ENCODE measurements at regions not wholly inside any gene's neighbourhood (a gene's known extent, or its start where the extent isn't known, plus 50 kb on each side); places are given as distances from the start of the nearest gene placed in this dataset.
"Not testable (repeated sequence)": the region's sequence is repeated elsewhere in the genome, so short reads cannot be mapped to it uniquely, and the experiment has no call there.

DNA sequence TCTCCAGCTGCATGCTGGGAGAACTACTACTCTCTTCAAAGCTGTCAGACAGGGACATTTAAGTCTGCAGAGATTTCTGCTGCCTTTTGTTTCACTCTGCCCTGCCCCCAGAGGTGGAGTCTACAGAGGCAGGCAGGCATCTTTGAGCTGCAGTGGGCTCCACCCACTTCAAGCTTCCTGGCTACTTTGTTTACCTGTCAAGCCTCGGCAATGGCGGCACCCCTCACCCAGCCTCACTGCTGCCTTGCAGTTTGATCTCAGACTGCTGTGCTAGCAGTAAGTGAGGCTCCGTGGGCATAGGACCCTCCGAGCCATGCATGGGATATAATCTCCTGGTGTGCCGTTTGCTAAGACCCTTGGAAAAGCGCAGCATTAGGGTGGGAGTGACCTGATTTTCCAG, 61.7 kb downstream of the DMRTA1 start:
- H3K27me3 Mint-ChIP-seq (ENCODE audit: low read depth); H3K36me3 Mint-ChIP-seq (ENCODE audit: low read depth); ATAC-seq; H3K27ac Mint-ChIP-seq; CTCF ChIA-PET; H3K4me3 Mint-ChIP-seq; H3K4me1 Mint-ChIP-seq (ENCODE audit: low read depth); DNase-seq; H3K9me3 Mint-ChIP-seq (ENCODE audit: insufficient read depth); POLR2A ChIA-PET: not testable (repeated sequence)

GRCh38 chr9:22508790-22509189, 62.2 kb downstream of the DMRTA1 start:
- no peak overlapping the region for H3K4me3 Mint-ChIP-seq
- DNase-seq (no peak), ATAC-seq (no peak)
- H3K27ac Mint-ChIP-seq, result no peak overlapping the region
- POLR2A ChIA-PET, result no interaction called here
- H3K27me3 Mint-ChIP-seq (ENCODE audit: low read depth), result no peaks in the 10 kb centered on the region
- H3K9me3 Mint-ChIP-seq (ENCODE audit: insufficient read depth), result no peaks in the 10 kb centered on the region
- no peaks in the 10 kb centered on the region for H3K36me3 Mint-ChIP-seq (ENCODE audit: low read depth)
- CTCF ChIA-PET, result no interaction called here
- H3K4me1 Mint-ChIP-seq (ENCODE audit: low read depth), result no peaks in the 10 kb centered on the region

DNA sequence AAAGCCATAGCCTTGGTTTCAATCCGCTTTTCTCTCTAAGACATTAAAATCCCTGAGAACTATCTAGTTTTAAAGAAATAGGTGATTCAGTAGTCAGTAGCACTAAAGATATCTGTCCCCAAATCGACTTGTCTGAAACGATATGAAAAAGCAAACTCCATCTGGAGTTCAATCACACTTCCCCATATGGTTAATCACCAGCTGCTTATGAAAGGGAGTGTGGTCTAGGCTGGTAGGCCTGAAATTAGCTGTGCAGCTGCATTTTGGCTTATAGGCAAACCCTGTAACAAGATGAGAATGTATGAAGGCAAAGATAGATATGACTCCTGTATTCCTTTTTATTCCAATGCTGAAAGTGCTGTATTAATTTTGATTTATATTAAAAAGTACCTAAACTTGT, 65.9 kb downstream of the DMRTA1 start:
- Mint-ChIP-seq H3K27ac (no peak overlapping the region), H3K27me3 (ENCODE audit: low read depth) (no peaks in the 10 kb centered on the region), H3K4me1 (ENCODE audit: low read depth) (no peaks in the 10 kb centered on the region), H3K9me3 (ENCODE audit: insufficient read depth) (no peaks in the 10 kb centered on the region), H3K4me3 (no peak overlapping the region), H3K36me3 (ENCODE audit: low read depth) (no peaks in the 10 kb centered on the region)
- DNase-seq (no peak), ATAC-seq (no peak)
- ChIA-PET CTCF (no interaction called here), POLR2A (no interaction called here)

DNA sequence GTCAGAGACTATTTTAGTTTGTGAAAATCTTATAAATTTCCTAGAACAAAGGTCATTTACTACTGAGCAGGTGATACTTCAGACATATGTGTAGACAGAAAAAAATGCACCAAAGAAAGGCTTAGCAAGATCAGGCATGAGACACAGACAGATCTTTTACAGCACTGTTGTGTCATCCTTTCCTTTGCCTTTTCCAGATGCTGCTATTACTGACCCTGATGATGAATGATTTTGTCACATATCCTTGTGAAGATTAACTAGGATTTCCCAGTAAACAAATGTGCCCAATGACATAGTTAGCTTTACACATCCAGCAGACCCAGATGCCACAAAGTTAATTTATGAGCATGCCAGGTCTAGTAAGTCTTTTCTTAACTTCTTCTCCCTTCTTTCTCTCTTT, 68.2 kb downstream of the DMRTA1 start:
- Mint-ChIP-seq H3K4me1 (ENCODE audit: low read depth) (no peaks in the 10 kb centered on the region), H3K4me3 (no peak overlapping the region), H3K36me3 (ENCODE audit: low read depth) (no peaks in the 10 kb centered on the region), H3K9me3 (ENCODE audit: insufficient read depth) (no peaks in the 10 kb centered on the region), H3K27ac (no peak overlapping the region), H3K27me3 (ENCODE audit: low read depth) (no peaks in the 10 kb centered on the region)
- DNase-seq (no peak), ATAC-seq (no peak)
- CTCF ChIA-PET, result no interaction called here
- POLR2A ChIA-PET, result no interaction called here

DNA sequence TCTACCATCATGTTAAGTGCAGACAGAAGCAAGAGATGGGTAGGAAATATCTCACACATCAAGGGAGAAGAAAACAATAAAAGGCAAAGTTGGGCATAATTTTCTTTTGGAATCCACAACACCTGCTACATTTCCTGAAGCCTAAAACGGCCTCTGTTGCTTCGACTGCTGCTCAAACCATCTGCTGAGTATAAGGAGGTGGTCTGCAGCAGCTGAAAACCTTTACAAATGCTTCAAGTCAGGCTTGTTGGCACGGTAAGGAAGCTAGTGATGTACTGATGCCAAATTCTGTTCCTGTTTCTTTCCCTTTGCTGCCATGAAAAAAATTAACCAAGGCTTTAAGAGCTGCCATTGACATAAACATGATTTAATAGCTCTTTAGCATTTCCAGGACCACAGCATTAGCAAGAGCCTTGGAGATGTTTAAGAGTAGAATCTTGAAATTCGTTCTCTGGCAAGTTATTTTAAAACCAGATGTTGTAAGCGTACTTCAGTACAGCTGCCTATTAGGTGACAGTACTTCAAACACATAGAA, 75.6 kb downstream of the DMRTA1 start:
- Mint-ChIP-seq H3K4me1 (ENCODE audit: low read depth) (no peaks in the 10 kb centered on the region), H3K27ac (no peak overlapping the region), H3K36me3 (ENCODE audit: low read depth) (no peaks in the 10 kb centered on the region), H3K9me3 (ENCODE audit: insufficient read depth) (no peaks in the 10 kb centered on the region), H3K4me3 (no peak overlapping the region), H3K27me3 (ENCODE audit: low read depth) (no peaks in the 10 kb centered on the region)
- no peak for ATAC-seq
- no peak for DNase-seq
- ChIA-PET CTCF (no interaction called here), POLR2A (no interaction called here)

DNA sequence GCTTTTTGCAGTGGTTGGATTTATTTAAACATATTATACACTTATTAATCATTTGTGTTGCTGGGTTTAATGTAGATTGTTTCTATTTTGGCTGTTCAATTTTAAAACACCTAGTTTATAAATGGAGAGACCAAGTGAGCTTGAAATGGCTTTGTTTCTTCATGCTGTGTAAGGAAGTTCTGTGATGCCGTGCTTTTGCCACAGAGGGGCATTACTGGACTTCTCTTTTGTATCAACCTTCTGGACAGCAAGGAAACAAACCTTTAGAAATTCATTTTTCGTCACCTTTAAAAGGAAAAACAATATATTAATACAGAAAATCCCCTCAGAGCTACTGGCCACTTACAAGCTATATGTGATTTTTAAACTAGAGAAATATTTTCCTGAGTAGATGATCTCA, 81.9 kb downstream of the DMRTA1 start:
- CTCF ChIA-PET, result no interaction called here
- POLR2A ChIA-PET, result no interaction called here
- no peak overlapping the region for H3K4me3 Mint-ChIP-seq
- no peaks in the 10 kb centered on the region for H3K27me3 Mint-ChIP-seq (ENCODE audit: low read depth)
- H3K9me3 Mint-ChIP-seq (ENCODE audit: insufficient read depth), result no peaks in the 10 kb centered on the region
- no peaks in the 10 kb centered on the region for H3K4me1 Mint-ChIP-seq (ENCODE audit: low read depth)
- ATAC-seq, result no peak
- no peaks in the 10 kb centered on the region for H3K36me3 Mint-ChIP-seq (ENCODE audit: low read depth)
- H3K27ac Mint-ChIP-seq, result no peak overlapping the region
- DNase-seq, result no peak

GRCh38 chr9:22529426-22530199, 83.0 kb downstream of the DMRTA1 start:
- Mint-ChIP-seq H3K4me1 (ENCODE audit: low read depth) (no peaks in the 10 kb centered on the region), H3K27me3 (ENCODE audit: low read depth) (no peaks in the 10 kb centered on the region), H3K27ac (no peak overlapping the region), H3K36me3 (ENCODE audit: low read depth) (no peaks in the 10 kb centered on the region), H3K4me3 (no peak overlapping the region), H3K9me3 (ENCODE audit: insufficient read depth) (no peaks in the 10 kb centered on the region)
- CTCF ChIA-PET, result no interaction called here
- no peak for ATAC-seq
- POLR2A ChIA-PET, result no interaction called here
- DNase-seq, result no peak

DNA sequence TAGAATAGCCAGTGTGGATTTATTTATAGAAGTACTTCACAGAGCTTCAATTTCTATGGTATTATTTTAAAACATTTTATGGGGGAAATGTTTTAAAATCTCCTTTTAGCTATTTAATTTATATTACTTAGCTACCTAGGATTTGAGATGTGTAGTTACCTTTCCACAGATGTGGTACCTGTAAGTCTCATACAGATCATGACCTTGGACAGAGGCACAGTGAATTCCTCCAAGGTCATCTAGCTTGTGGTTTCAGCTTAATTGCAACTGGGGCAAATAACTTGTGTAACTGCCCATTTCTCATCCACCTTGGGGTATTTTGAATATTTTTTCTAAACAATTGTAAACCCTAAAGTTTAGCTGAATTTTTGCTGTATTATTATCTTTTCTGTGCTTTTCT, 89.2 kb downstream of the DMRTA1 start:
- no peak for ATAC-seq

DNA sequence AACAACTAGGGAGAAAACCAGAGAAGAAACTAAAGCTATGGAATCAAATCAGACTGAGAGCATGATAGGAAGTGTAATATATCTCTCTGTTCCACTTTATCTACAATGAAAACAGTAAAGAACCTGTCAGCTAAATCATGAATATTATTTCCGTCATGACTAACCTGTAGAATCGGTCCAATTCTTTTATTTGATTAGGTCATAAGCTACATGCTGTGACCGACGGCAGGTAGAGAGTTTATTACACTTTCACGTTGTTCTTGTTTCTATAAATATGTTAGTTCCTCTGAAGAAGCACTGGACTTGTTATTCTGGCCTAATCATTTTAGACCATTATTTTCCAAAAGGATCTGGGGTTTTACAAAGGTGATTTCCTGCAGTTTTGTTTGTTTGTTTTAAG, 91.1 kb downstream of the DMRTA1 start:
- ATAC-seq (no peak), DNase-seq (no peak)
- CTCF ChIA-PET, result no interaction called here
- H3K4me3 Mint-ChIP-seq, result no peak overlapping the region
- POLR2A ChIA-PET, result no interaction called here
- no peaks in the 10 kb centered on the region for H3K9me3 Mint-ChIP-seq (ENCODE audit: insufficient read depth)
- H3K27me3 Mint-ChIP-seq (ENCODE audit: low read depth), result no peaks in the 10 kb centered on the region
- H3K4me1 Mint-ChIP-seq (ENCODE audit: low read depth), result no peaks in the 10 kb centered on the region
- H3K36me3 Mint-ChIP-seq (ENCODE audit: low read depth), result no peaks in the 10 kb centered on the region
- H3K27ac Mint-ChIP-seq, result no peak overlapping the region

More for the DNA sequence above, 89.2 kb downstream of the DMRTA1 start:
- Mint-ChIP-seq H3K4me3 (no peak overlapping the region), H3K27me3 (ENCODE audit: low read depth) (no peaks in the 10 kb centered on the region), H3K27ac (no peak overlapping the region), H3K9me3 (ENCODE audit: insufficient read depth) (no peaks in the 10 kb centered on the region), H3K36me3 (ENCODE audit: low read depth) (no peaks in the 10 kb centered on the region), H3K4me1 (ENCODE audit: low read depth) (no peaks in the 10 kb centered on the region)
- DNase-seq, result no peak
- CTCF ChIA-PET, result no interaction called here
- POLR2A ChIA-PET, result no interaction called here

DNA sequence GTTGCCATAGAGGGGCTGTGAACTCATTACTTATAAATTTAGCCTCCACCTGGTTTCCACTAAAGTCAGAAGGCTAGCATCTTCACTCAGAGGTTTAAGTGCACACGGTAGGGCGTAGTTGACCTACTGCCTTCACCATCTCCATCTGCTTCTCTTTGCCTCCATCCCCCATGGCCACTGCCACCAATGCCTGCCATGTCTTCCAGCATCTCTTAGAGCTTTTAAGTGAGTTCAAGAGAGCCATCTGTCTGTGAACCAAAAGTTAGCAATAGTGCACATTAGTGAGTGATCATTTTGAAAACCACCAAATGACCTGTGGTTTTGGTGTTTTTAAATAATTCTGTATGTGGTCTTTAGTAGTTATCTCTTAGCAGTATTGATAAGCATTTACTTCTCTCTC, 102.0 kb downstream of the DMRTA1 start:
- ChIA-PET CTCF (no interaction called here), POLR2A (no interaction called here)
- Mint-ChIP-seq H3K9me3 (ENCODE audit: insufficient read depth) (no peaks in the 10 kb centered on the region), H3K4me1 (ENCODE audit: low read depth) (no peaks in the 10 kb centered on the region), H3K36me3 (ENCODE audit: low read depth) (no peaks in the 10 kb centered on the region), H3K27ac (no peak overlapping the region), H3K27me3 (ENCODE audit: low read depth) (no peaks in the 10 kb centered on the region), H3K4me3 (no peak overlapping the region)
- ATAC-seq (no peak), DNase-seq (no peak)

GRCh38 chr9:22574740-22575139, 128.1 kb downstream of the DMRTA1 start:
- H3K36me3 Mint-ChIP-seq (ENCODE audit: low read depth), result no peaks in the 10 kb centered on the region
- no peaks in the 10 kb centered on the region for H3K27me3 Mint-ChIP-seq (ENCODE audit: low read depth)
- ATAC-seq, result no peak
- ChIA-PET CTCF (no interaction called here), POLR2A (no interaction called here)
- H3K4me1 Mint-ChIP-seq (ENCODE audit: low read depth), result no peaks in the 10 kb centered on the region
- no peak overlapping the region for H3K27ac Mint-ChIP-seq
- DNase-seq, result no peak
- peaks cover 25% of the 10 kb centered on the region for H3K9me3 Mint-ChIP-seq (ENCODE audit: insufficient read depth)
- no peak overlapping the region for H3K4me3 Mint-ChIP-seq

- Mint-ChIP-seq H3K36me3 (ENCODE audit: low read depth) (no peaks in the 10 kb centered on the region), H3K9me3 (ENCODE audit: insufficient read depth) (peaks cover under 1% of the 10 kb centered on the region), H3K27ac (no peak overlapping the region), H3K4me3 (no peak overlapping the region), H3K4me1 (ENCODE audit: low read depth) (no peaks in the 10 kb centered on the region), H3K27me3 (ENCODE audit: low read depth) (no peaks in the 10 kb centered on the region)
- CTCF ChIA-PET, result no interaction called here
- ATAC-seq (no peak), DNase-seq (no peak)
- POLR2A ChIA-PET, result no interaction called here
Observed at GRCh38 chr9:22580788-22581187, 134.2 kb downstream of the DMRTA1 start.

DNA sequence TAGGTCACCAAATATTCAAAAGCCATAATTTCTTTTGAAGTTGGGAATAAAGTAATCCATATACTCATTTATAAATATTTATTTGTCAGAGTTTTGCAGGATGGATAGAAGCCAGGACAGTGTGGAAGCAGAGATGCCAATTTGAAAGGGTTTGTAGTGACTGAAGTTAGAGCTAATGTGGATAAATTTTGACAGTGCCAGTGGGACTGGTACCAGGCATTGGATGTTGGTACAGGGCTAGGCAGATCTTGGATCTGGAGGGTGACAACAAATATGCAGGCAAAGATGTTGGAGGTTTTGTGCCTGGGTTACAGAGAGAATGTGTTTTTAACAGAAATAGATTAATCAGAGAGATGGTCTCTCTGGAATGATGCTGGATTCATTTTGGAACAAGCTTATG, 135.6 kb downstream of the DMRTA1 start:
- ATAC-seq (no peak), DNase-seq (no peak)
- Mint-ChIP-seq H3K36me3 (ENCODE audit: low read depth) (no peaks in the 10 kb centered on the region), H3K4me3 (no peak overlapping the region), H3K9me3 (ENCODE audit: insufficient read depth) (peaks cover 3% of the 10 kb centered on the region), H3K4me1 (ENCODE audit: low read depth) (no peaks in the 10 kb centered on the region), H3K27ac (no peak overlapping the region), H3K27me3 (ENCODE audit: low read depth) (no peaks in the 10 kb centered on the region)
- POLR2A ChIA-PET, result no interaction called here
- CTCF ChIA-PET, result interaction anchor here (1.0 kb wide), 1 partner anchor 18 kb away, joined by 3 read pairs; no protein-coding TSS in a partner anchor

Measured in activated CD8-positive, alpha-beta T cell treated with anti-CD3 and anti-CD28 coated beads, Interleukin-2, amount 10 ng/mL, durations not matched to agents 7 days and 5 days (primary cell).